H1 (cell line): ENCODE measurements at regions not wholly inside any gene's neighbourhood (a gene's known extent, or its start where the extent isn't known, plus 50 kb on each side); places are given as distances from the start of the nearest gene placed in this dataset.

Experiments
- TF ChIP-seq, protein P1 (sequence below): IDR thresholded peaks from 2 replicates; pipeline ENCODE4 v1.6.1; 2012; ENCODE audit warnings: inconsistent platforms

DNA sequence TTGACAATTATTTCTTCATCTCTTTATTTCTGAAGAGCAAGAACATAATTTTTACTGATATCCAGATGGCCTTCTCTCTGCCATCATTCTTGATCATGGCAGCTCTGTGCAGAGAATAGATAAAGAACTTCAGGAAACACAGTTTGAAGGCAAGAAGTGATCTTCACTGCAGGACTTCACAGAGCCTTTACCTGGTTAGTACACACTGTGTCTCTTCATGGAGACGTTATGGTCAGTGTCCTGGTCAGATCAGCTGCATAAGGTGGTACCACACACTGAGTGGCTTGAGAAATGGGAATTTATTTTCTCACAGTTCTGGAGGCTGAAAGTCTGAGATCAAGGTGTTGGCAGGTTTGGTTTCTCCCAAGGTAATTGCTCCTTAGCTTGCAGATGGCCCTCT, 129.5 kb downstream of the UTP18 start (continued):
- TF ChIP-seq, protein P1, sequence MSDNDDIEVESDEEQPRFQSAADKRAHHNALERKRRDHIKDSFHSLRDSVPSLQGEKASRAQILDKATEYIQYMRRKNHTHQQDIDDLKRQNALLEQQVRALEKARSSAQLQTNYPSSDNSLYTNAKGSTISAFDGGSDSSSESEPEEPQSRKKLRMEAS, result no peak
